GM12872 (cell line): ENCODE measurements at regions not wholly inside any gene's neighbourhood (a gene's known extent, or its start where the extent isn't known, plus 50 kb on each side); places are given as distances from the start of the nearest gene placed in this dataset.

ENCODE experiments used
- CTCF ChIP-seq: IDR thresholded peaks from 3 replicates; pipeline ENCODE4 v1.5.1; 2011; ENCODE audit warnings: low read depth, mild to moderate bottlenecking, low read length, moderate library complexity; ENCODE audit not compliant: insufficient read depth

DNA sequence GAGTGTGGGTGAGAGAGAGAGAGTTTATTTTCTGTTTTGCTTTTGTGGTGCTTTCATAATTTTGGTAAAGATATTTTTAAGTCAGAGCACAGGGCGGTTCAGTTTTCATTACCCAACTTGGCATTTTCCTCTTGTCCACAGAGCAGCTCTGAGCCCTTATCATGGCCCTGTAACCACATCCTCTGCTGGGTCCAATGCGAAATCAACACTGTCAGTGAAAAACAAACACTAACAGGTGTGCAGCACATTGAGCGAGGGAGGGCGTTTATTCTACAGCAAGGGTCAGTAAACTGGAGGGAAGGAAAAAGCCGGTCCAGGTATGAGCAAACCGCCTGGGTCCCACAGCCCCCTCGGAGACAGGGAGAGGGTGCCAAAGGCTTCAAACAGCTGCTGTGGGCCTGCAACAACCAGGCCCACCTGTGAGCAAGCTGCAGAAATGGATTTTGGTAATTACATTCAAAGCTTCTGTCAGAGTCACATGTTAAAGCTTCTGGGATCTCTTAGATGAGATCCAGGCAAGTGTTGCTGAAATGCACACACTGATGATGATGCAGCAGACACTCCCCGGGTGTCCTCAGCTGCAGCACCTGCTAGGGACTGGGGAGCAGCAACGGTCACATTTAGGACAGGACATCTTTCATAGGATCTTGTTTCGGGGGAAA is 132.7 kb upstream of the DYRK2 start:
- TF ChIP-seq CTCF, result no peak

- TF ChIP-seq CTCF, result no peak
Observed at GRCh38 chr12:67517181-67517887, 131.2 kb upstream of the DYRK2 start.

DNA sequence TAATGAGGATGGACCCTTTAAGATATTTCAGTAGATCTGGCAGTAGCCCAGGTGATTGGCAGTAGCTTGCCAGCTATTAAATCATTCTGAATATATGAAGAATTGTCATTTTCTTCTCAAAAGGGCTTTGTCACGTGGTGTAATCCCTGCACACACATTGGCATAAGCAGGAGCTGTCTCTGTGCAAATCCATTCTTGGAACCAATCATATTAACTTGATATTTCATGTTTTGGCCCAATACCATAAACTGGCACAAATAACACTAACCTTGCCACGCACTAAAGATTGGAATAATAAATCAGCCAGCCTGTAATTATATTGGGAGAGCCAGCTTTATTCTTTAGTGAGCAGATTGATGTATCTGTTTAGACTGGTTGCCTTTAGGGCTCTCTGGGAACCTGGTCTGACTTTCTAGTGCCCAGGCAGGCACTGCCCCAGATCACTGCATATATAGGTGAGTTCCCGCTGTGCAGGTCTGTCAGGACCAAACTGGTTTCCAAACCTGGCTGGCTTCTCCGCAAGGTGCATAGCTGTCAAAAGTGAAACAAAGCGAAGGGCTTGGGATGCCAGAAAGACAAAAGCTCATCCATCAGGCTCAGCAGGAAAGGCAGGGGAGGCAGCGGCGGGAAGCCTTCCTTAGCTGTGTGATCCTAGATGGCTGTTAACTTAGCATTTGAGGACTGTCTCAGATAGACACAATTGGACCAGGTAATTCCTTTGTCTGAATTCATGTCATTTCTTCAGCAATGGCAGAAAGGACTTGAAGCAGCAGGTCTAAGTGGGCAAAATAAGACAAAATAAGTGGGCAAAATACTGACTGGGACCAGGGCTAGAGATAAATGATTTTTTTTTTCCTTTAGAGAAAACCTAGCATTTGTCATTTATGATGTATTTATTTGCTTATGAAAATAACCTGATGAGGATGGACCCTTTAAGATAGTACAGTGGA is 128.8 kb upstream of the DYRK2 start:
- no peak for TF ChIP-seq CTCF

DNA sequence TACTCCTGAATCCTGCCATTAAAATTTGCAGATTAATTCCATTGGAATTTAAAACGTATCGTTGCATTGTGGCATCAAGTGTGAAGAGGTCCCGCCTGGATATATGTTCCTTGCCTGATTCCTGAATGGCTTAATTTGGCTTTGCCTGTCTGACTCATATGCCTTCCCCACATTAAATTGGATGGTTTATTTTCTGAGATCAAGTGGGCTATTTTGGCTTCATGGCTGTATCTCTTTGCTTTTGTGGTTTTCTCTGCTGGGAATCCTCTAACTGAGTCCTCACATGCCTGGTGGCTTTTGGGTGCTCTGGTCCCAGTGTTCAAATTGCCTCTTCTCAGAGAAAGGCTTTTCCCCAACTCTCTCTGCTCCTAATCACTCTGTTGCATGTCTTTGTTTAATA is 127.9 kb upstream of the DYRK2 start:
- TF ChIP-seq CTCF, result no peak

DNA sequence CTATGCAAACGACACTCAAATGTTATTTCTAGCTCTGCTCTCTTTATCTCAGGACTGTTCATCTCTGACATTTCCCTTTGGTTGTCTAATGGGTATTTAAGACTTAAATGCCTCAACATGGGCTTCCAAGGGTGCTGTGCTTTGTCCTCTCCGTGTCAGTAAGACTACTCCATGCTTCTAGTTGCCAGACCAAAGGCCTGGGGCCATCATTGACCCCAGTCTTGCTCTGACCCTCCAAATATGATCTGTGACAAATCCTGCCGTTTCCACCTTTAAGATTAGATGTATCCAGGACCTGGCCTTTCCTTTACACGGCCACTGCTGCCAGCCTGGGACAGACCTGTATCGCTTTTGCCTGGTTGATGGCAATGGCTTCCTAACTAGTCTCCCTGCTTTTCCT is 126.3 kb upstream of the DYRK2 start:
- no peak for TF ChIP-seq CTCF

GRCh38 chr12:67523538-67523937 is 125.0 kb upstream of the DYRK2 start:
- TF ChIP-seq CTCF, result no peak
